ENCODE measurements at regions not wholly inside any gene's neighbourhood (a gene's known extent, or its start where the extent isn't known, plus 50 kb on each side); places are given as distances from the start of the nearest gene placed in this dataset.

DNA sequence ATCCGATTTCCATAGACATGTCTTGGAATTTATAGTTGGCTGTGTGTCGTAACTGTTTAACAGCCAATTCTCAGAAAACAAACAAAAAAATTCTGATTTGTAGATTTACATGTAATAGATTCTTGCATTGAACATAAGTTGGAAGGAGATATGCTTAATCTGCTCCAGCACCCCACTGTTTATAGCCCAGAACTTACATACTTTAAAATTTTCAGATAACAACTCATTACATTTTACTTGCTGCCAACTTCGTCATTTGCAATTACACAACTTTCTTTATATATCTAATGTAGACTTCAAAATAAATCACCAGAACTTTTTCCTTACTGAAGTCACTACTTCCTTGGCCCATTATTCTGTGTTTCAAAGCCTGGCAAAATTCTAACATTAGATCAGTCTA is 472.3 kb upstream of the EYS start:
- TF ChIP-seq, protein P1, sequence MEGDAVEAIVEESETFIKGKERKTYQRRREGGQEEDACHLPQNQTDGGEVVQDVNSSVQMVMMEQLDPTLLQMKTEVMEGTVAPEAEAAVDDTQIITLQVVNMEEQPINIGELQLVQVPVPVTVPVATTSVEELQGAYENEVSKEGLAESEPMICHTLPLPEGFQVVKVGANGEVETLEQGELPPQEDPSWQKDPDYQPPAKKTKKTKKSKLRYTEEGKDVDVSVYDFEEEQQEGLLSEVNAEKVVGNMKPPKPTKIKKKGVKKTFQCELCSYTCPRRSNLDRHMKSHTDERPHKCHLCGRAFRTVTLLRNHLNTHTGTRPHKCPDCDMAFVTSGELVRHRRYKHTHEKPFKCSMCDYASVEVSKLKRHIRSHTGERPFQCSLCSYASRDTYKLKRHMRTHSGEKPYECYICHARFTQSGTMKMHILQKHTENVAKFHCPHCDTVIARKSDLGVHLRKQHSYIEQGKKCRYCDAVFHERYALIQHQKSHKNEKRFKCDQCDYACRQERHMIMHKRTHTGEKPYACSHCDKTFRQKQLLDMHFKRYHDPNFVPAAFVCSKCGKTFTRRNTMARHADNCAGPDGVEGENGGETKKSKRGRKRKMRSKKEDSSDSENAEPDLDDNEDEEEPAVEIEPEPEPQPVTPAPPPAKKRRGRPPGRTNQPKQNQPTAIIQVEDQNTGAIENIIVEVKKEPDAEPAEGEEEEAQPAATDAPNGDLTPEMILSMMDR (IDR thresholded peaks at IDR 0.05): no peak

DNA sequence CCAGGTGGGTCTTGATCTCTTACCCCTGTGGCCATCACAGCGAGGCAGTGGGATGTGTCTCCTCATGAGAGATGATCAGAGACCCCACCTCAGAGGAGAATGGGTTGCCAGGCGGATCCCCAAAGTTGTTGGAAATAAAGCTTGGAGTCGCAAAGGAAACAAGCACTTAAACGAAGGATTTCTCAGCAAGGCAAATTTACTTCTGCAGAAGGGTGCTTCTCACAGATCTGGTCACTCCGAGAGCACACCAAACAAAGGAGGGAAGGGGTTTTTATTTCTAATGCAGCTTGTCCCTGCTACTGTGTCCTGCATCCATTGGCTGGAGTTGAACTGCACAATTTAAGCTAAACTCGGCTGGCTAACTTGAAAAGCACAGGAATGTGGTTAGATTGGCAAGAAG is 466.6 kb upstream of the EYS start:
- TF ChIP-seq, protein P1 (IDR thresholded peaks at IDR 0.05): no peak

DNA sequence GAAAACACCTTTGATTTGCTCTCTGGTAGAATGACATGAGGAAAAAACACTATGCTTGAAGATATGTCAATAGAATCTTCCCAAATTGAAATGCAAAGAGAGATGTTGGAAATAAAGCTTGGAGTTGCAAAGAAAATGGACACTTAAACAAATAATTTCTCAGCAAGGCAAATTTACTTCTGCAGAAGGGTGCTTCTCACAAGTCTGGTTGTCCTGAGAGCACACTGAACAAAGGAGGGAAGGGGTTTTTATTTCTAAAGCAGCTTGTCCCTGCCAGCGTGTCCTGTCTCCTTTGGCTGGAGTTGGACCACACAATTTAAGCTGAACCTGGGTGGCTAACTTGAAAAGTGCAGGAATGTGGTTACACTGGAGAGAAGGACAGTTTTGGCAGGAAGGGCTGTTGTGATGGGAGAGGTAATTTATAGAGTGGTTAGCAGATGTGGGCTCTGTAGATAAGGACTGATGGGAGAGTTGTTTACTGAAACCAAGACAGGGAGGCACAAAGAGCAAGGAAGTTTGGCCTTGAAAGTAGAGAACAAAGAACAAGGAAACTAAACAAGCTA is 454.6 kb upstream of the EYS start:
- TF ChIP-seq, protein P1 (IDR thresholded peaks at IDR 0.05): no peak

DNA sequence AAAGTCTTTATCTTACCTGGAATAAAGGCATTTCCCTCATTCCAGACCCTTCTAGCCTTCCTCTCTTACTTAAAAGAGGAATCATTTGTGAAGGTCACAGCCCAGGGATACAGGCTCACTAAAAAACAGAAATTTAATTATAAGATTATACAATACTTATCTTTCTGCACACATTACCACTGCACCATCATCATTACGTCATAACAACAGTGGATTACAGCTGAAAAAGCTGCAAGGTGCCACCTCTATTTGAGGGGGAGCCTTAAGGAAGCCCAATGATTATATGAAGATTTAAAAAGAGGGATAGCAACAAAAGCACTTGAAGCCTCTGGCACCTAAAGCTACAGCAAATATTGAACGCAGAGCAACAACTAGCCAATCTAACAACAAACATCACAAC is 452.9 kb upstream of the EYS start:
- TF ChIP-seq, protein P1 (IDR thresholded peaks at IDR 0.05): no peak

DNA sequence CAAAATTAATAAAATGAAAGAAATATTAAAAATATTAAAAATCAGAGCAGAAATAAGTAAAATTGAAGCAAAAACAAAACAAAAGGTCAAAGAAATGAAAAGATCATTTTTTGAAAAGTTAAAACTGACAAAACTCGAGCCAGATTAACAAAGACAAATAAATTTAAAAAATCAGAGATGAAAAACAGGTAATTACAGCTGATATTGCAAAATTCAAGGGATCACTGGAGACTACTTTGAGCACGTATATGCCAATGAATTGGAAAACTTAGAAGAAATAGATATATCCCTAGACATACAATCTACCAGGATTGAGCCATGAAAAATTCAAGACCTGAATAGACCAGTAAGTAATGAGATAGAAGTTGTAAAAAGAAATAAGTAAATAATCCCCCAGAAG is 446.2 kb upstream of the EYS start:
- TF ChIP-seq, protein P1 (IDR thresholded peaks at IDR 0.05): no peak

DNA sequence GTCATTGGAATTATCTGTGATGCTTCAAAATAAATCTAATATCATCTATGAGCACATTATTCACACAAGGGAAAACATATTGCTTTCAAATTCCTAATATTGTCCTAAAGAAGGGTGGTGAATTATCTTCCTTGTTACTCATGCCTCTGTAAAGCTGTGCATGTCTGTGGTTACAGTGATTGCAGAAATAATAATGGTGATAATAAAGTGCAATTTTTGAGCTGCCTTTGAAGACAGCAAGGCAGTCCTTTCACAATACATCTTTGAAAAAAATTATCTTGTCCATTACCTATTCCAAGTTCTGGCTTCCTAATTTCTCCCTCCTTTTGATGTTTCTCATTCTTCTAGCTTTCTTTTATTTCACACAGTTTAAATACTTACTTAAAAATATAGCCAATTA is 442.1 kb upstream of the EYS start:
- TF ChIP-seq, protein P1 (IDR thresholded peaks at IDR 0.05): no peak

DNA sequence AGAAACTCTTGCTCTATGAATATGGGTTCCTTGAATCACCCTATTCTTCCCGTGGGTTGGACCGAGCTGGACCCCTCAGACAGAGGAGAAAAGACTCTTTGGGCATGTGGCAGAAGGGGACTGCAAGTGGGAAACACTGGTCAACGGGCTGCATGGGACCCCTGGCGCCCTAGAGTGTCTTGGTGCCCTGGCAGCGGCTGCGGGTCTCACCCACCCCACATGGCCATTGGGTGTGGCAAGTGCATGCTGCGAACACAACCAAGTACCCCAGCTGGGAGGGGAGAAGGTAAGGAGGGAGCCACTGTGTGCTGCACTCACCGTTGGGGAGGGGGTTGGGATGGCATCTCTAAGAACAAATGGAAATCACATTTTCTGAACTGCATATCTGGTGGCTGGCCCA is 438.8 kb upstream of the EYS start:
- TF ChIP-seq, protein P1 (IDR thresholded peaks at IDR 0.05): no peak

DNA sequence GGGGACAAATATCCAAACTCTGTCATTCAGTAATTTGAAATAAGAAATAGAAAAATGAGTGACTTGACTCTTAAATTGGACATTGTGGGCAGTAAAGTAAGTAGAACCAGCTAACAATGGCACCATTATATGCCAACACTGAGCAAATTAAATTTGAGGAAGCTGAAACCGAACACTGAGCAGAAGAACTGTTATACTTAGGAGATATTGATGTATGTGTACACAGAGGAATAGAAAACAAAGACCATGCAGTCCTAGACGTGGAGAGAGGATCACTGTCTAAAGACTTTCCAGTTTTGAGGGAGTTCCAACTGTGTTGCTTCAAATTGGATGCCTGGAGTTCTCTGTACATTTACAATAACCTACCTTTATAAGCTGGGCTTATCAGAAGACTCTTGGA is 427.0 kb upstream of the EYS start:
- TF ChIP-seq, protein P1 (IDR thresholded peaks at IDR 0.05): no peak

Data from LNCAP (cell line).